ENCODE measurements at regions not wholly inside any gene's neighbourhood (a gene's known extent, or its start where the extent isn't known, plus 50 kb on each side); places are given as distances from the start of the nearest gene placed in this dataset.

GRCh38 chr4:71230271-71231128, 108.3 kb upstream of the SLC4A4 start:
- peaks cover 7% of the 10 kb centered on the region for H3K27me3 Mint-ChIP-seq
- H3K4me1 Mint-ChIP-seq: no peaks in the 10 kb centered on the region
- no peak for DNase-seq
- H3K4me3 Mint-ChIP-seq: no peak overlapping the region
- no peaks in the 10 kb centered on the region for H3K9me3 Mint-ChIP-seq
- intact Hi-C loops (cut with micrococcal nuclease): no loop called here
- H3K27ac Mint-ChIP-seq: no peak overlapping the region
- H3K36me3 Mint-ChIP-seq (ENCODE audit: low read depth): no peaks in the 10 kb centered on the region

GRCh38 chr4:71231129-71232055, 107.4 kb upstream of the SLC4A4 start:
- Mint-ChIP-seq H3K4me3 (no peak overlapping the region), H3K36me3 (ENCODE audit: low read depth) (no peaks in the 10 kb centered on the region), H3K27ac (no peak overlapping the region), H3K4me1 (no peaks in the 10 kb centered on the region), H3K27me3 (peaks cover 8% of the 10 kb centered on the region), H3K9me3 (no peaks in the 10 kb centered on the region)
- DNase-seq: no peak
- intact Hi-C loops (cut with micrococcal nuclease): no loop called here

GRCh38 chr4:71232056-71232430, 106.8 kb upstream of the SLC4A4 start:
- H3K27ac Mint-ChIP-seq: no peak overlapping the region
- intact Hi-C loops (cut with micrococcal nuclease): no loop called here
- H3K4me1 Mint-ChIP-seq: no peaks in the 10 kb centered on the region
- H3K27me3 Mint-ChIP-seq: peaks cover 8% of the 10 kb centered on the region
- H3K9me3 Mint-ChIP-seq: no peaks in the 10 kb centered on the region
- no peak overlapping the region for H3K4me3 Mint-ChIP-seq
- H3K36me3 Mint-ChIP-seq (ENCODE audit: low read depth): no peaks in the 10 kb centered on the region
- DNase-seq: no peak

GRCh38 chr4:71232846-71233245, 106.0 kb upstream of the SLC4A4 start:
- H3K27ac Mint-ChIP-seq: no peak overlapping the region
- no peaks in the 10 kb centered on the region for H3K9me3 Mint-ChIP-seq
- H3K36me3 Mint-ChIP-seq (ENCODE audit: low read depth): no peaks in the 10 kb centered on the region
- DNase-seq: no peak
- no peaks in the 10 kb centered on the region for H3K4me1 Mint-ChIP-seq
- intact Hi-C loops (cut with micrococcal nuclease): no loop called here
- no peak overlapping the region for H3K4me3 Mint-ChIP-seq
- H3K27me3 Mint-ChIP-seq: peaks cover 6% of the 10 kb centered on the region

- Mint-ChIP-seq H3K36me3 (ENCODE audit: low read depth) (no peaks in the 10 kb centered on the region), H3K4me3 (no peak overlapping the region), H3K27me3 (peaks cover 6% of the 10 kb centered on the region), H3K4me1 (no peaks in the 10 kb centered on the region), H3K9me3 (no peaks in the 10 kb centered on the region), H3K27ac (no peak overlapping the region)
- intact Hi-C loops (cut with micrococcal nuclease): no loop called here
- DNase-seq: no peak
Observed at GRCh38 chr4:71235311-71236201, 103.3 kb upstream of the SLC4A4 start.

- Mint-ChIP-seq H3K27ac (no peak overlapping the region), H3K4me3 (no peak overlapping the region), H3K4me1 (no peaks in the 10 kb centered on the region), H3K9me3 (no peaks in the 10 kb centered on the region), H3K27me3 (peaks cover 6% of the 10 kb centered on the region), H3K36me3 (ENCODE audit: low read depth) (no peaks in the 10 kb centered on the region)
- intact Hi-C loops (cut with micrococcal nuclease): no loop called here
- no peak for DNase-seq
Observed at GRCh38 chr4:71236226-71236625, 102.6 kb upstream of the SLC4A4 start.

- H3K36me3 Mint-ChIP-seq (ENCODE audit: low read depth): no peaks in the 10 kb centered on the region
- H3K4me1 Mint-ChIP-seq: no peaks in the 10 kb centered on the region
- H3K27me3 Mint-ChIP-seq: peaks cover 4% of the 10 kb centered on the region
- H3K9me3 Mint-ChIP-seq: no peaks in the 10 kb centered on the region
- intact Hi-C loops (cut with micrococcal nuclease): no loop called here
- no peak for DNase-seq
- no peak overlapping the region for H3K4me3 Mint-ChIP-seq
- no peak overlapping the region for H3K27ac Mint-ChIP-seq
Observed at GRCh38 chr4:71237641-71238040, 101.2 kb upstream of the SLC4A4 start.

GRCh38 chr4:71239365-71239764, 99.5 kb upstream of the SLC4A4 start:
- H3K27ac Mint-ChIP-seq: no peak overlapping the region
- no peak for DNase-seq
- H3K9me3 Mint-ChIP-seq: no peaks in the 10 kb centered on the region
- intact Hi-C loops (cut with micrococcal nuclease): no loop called here
- no peaks in the 10 kb centered on the region for H3K4me1 Mint-ChIP-seq
- H3K36me3 Mint-ChIP-seq (ENCODE audit: low read depth): no peaks in the 10 kb centered on the region
- peaks cover 6% of the 10 kb centered on the region for H3K27me3 Mint-ChIP-seq
- no peak overlapping the region for H3K4me3 Mint-ChIP-seq

GRCh38 chr4:71240094-71240493, 98.7 kb upstream of the SLC4A4 start:
- H3K9me3 Mint-ChIP-seq: no peaks in the 10 kb centered on the region
- intact Hi-C loops (cut with micrococcal nuclease): no loop called here
- no peak for DNase-seq
- H3K4me3 Mint-ChIP-seq: no peak overlapping the region
- no peaks in the 10 kb centered on the region for H3K4me1 Mint-ChIP-seq
- no peak overlapping the region for H3K27ac Mint-ChIP-seq
- H3K27me3 Mint-ChIP-seq: peaks cover 6% of the 10 kb centered on the region
- H3K36me3 Mint-ChIP-seq (ENCODE audit: low read depth): no peaks in the 10 kb centered on the region

GRCh38 chr4:71241501-71242288, 97.1 kb upstream of the SLC4A4 start:
- Mint-ChIP-seq H3K36me3 (ENCODE audit: low read depth) (no peaks in the 10 kb centered on the region), H3K27ac (no peak overlapping the region), H3K4me1 (no peaks in the 10 kb centered on the region), H3K4me3 (no peak overlapping the region), H3K27me3 (peaks cover 2% of the 10 kb centered on the region), H3K9me3 (no peaks in the 10 kb centered on the region)
- no peak for DNase-seq
- intact Hi-C loops (cut with micrococcal nuclease): no loop called here

GRCh38 chr4:71243091-71243833, 95.6 kb upstream of the SLC4A4 start:
- H3K9me3 Mint-ChIP-seq: no peaks in the 10 kb centered on the region
- DNase-seq: no peak
- no peaks in the 10 kb centered on the region for H3K36me3 Mint-ChIP-seq (ENCODE audit: low read depth)
- H3K27ac Mint-ChIP-seq: no peak overlapping the region
- H3K4me1 Mint-ChIP-seq: no peaks in the 10 kb centered on the region
- intact Hi-C loops (cut with micrococcal nuclease): no loop called here
- H3K27me3 Mint-ChIP-seq: peaks cover 2% of the 10 kb centered on the region
- no peak overlapping the region for H3K4me3 Mint-ChIP-seq

GRCh38 chr4:71247706-71248105, 91.1 kb upstream of the SLC4A4 start:
- Mint-ChIP-seq H3K4me1 (no peaks in the 10 kb centered on the region), H3K27me3 (peaks cover 2% of the 10 kb centered on the region), H3K9me3 (no peaks in the 10 kb centered on the region), H3K36me3 (ENCODE audit: low read depth) (no peaks in the 10 kb centered on the region), H3K27ac (no peak overlapping the region), H3K4me3 (no peak overlapping the region)
- no peak for DNase-seq
- intact Hi-C loops (cut with micrococcal nuclease): no loop called here
